Mesenchymal stem cell (in vitro differentiated cells and primary cell): ENCODE measurements at regions not wholly inside any gene's neighbourhood (a gene's known extent, or its start where the extent isn't known, plus 50 kb on each side); places are given as distances from the start of the nearest gene placed in this dataset.

Experiments used
- DNase-seq: peaks from one replicate; pipeline ENCODE4 v3.0.0-alpha.2; 2013
- H2AFZ ChIP-seq: one replicate; pipeline ENCODE4 v1.6.1; 2013; ENCODE audit warnings: low read depth, mild to moderate bottlenecking, control low read depth, inconsistent platforms, low read length, moderate library complexity
- H2AK5ac ChIP-seq: 2 replicates; pipeline ENCODE4 v1.6.1; 2013; ENCODE audit warnings: low read length, moderate library complexity, mild to moderate bottlenecking, inconsistent platforms; ENCODE audit not compliant: severe bottlenecking
- H2BK120ac ChIP-seq: one replicate; pipeline ENCODE4 v1.6.1; 2013; ENCODE audit warnings: low read depth, mild to moderate bottlenecking, inconsistent platforms, low read length, moderate library complexity
- H2BK12ac ChIP-seq, 2 experiments: one replicate each; pipeline ENCODE4 v1.6.1; 2013; ENCODE audit warnings: inconsistent platforms in 2 of 2, low read length in 2 of 2, mild to moderate bottlenecking in 2 of 2, moderate library complexity in 2 of 2, control low read depth in 1 of 2
- H2BK15ac ChIP-seq: one replicate; pipeline ENCODE4 v1.6.1; 2013; ENCODE audit warnings: mild to moderate bottlenecking, low read depth, inconsistent platforms; ENCODE audit not compliant: poor library complexity, severe bottlenecking
- H2BK5ac ChIP-seq: 2 replicates; pipeline ENCODE4 v1.6.1; 2013; ENCODE audit warnings: low read depth, mild to moderate bottlenecking, low read length, control low read depth, inconsistent platforms; ENCODE audit not compliant: poor library complexity, severe bottlenecking
- H3K14ac ChIP-seq, 2 experiments: one replicate each; pipeline ENCODE4 v1.6.1; 2013; ENCODE audit warnings: inconsistent platforms in 2 of 2, low read length in 2 of 2, control low read depth in 1 of 2, mild to moderate bottlenecking in 1 of 2, moderate library complexity in 1 of 2
- H3K18ac ChIP-seq, 2 experiments: one replicate each; pipeline ENCODE4 v1.6.1; 2013; ENCODE audit warnings: inconsistent platforms in 2 of 2, low read length in 2 of 2, control low read depth in 1 of 2, low read depth in 1 of 2, mild to moderate bottlenecking in 1 of 2
- H3K23ac ChIP-seq, 2 experiments: one replicate each; pipeline ENCODE4 v1.6.1; 2013; ENCODE audit warnings: inconsistent platforms in 2 of 2, low read length in 2 of 2, mild to moderate bottlenecking in 2 of 2, moderate library complexity in 2 of 2, control low read depth in 1 of 2
- H3K27ac ChIP-seq: 2 replicates; pipeline ENCODE4 v1.5.1; 2013; ENCODE audit warnings: mild to moderate bottlenecking, moderate library complexity, low read length, control low read depth, inconsistent platforms; ENCODE audit not compliant: poor library complexity, severe bottlenecking
- H3K27me3 ChIP-seq, 2 experiments: 2 replicates each; pipeline versions ENCODE4 v1.6.1 to v1.7.0; 2013; ENCODE audit warnings: low read length in 2 of 2, mild to moderate bottlenecking in 2 of 2, moderate library complexity in 2 of 2, control low read depth in 1 of 2, inconsistent platforms in 1 of 2; ENCODE audit not compliant: control insufficient read depth in 1 of 2, insufficient read depth in 1 of 2
- H3K36me3 ChIP-seq, 2 experiments: 2 replicates each; pipeline versions ENCODE4 v1.6.1 to v1.7.0; 2013; ENCODE audit warnings: low read length in 2 of 2, control low read depth in 1 of 2, inconsistent platforms in 1 of 2, low read depth in 1 of 2, mild to moderate bottlenecking in 1 of 2; ENCODE audit not compliant: insufficient read depth in 2 of 2, control insufficient read depth in 1 of 2
- H3K4ac ChIP-seq, 2 experiments: one replicate each; pipeline ENCODE4 v1.6.1; 2013; ENCODE audit warnings: inconsistent platforms in 2 of 2, low read length in 2 of 2, mild to moderate bottlenecking in 2 of 2, moderate library complexity in 2 of 2, control low read depth in 1 of 2, low read depth in 1 of 2
- H3K4me1 ChIP-seq: 2 replicates; pipeline ENCODE4 v1.6.1; 2013; ENCODE audit warnings: low read depth, low read length, control low read depth; ENCODE audit not compliant: control insufficient read depth, insufficient read depth
- H3K4me2 ChIP-seq: 2 replicates; pipeline ENCODE4 v1.6.1; 2013; ENCODE audit warnings: low read length, mild to moderate bottlenecking, inconsistent platforms; ENCODE audit not compliant: poor library complexity, severe bottlenecking
- H3K4me3 ChIP-seq, 2 experiments: 2 replicates each; pipeline versions ENCODE4 v1.5.1 to v1.7.0; 2013; ENCODE audit warnings: low read length in 2 of 2, mild to moderate bottlenecking in 2 of 2, control low read depth in 1 of 2, low read depth in 1 of 2; ENCODE audit not compliant: insufficient read depth in 1 of 2
- H3K79me1 ChIP-seq: replicated peaks from 2 replicates; pipeline ENCODE4 v1.6.1; 2013; ENCODE audit warnings: mild to moderate bottlenecking, control low read depth, low read length, inconsistent platforms; ENCODE audit not compliant: poor library complexity, severe bottlenecking
- H3K9ac ChIP-seq: 2 replicates; pipeline ENCODE4 v1.7.0; 2013; ENCODE audit warnings: mild to moderate bottlenecking, low read length, moderate library complexity
- H3K9me3 ChIP-seq: 2 replicates; pipeline ENCODE4 v1.7.0; 2013; ENCODE audit warnings: mild to moderate bottlenecking, low read length; ENCODE audit not compliant: control insufficient read depth
- H4K8ac ChIP-seq: one replicate; pipeline ENCODE4 v1.6.1; 2013; ENCODE audit warnings: inconsistent platforms, mild to moderate bottlenecking, low read length, moderate library complexity
- H4K91ac ChIP-seq: one replicate; pipeline ENCODE4 v1.6.1; 2013; ENCODE audit warnings: mild to moderate bottlenecking, low read length, inconsistent platforms
- WGBS: methylation state at CpG from one replicate; pipeline ENCODE4 v1.1.7; 2013; ENCODE audit warnings: mixed read lengths; 5-methylcytosine and 5-hydroxymethylcytosine counted together

DNA sequence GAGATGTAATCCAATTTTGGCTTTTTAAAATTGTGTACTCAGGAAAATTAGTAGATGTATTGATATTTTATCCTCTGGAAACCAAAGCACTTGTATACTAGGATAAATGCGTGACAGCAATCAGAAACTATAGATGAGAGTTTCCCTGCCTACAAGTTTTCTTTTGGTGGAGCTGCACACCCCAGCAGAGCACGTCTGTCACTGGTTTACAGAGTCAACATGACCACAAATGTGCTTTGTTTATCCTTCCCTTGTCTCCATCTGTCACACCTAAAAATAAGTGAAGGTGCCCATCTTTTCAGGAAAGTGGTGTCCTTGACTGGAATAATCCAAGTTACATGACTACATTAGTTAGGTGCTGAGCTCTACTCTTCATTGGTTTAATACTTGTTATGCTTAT is 210.4 kb upstream of the DSEL start:
- Histone ChIP-seq H3K36me3 (no peaks in the 10 kb centered on the region), H2BK5ac (no peak overlapping the region), H3K4me3 (no peak overlapping the region), H4K8ac (no peak overlapping the region), H3K18ac (no peak overlapping the region), H2BK12ac (no peak overlapping the region), H3K27ac (no peak overlapping the region), H3K9ac (no peak overlapping the region), H3K4ac (no peak overlapping the region), H2AFZ (no peak overlapping the region), H2BK120ac (no peak overlapping the region), H2BK15ac (no peak overlapping the region), H2AK5ac (no peak overlapping the region), H3K79me1 (no peaks in the 10 kb centered on the region), H3K4me1 (no peaks in the 10 kb centered on the region), H3K14ac (no peak overlapping the region), H4K91ac (no peak overlapping the region), H3K4me2 (no peak overlapping the region), H3K9me3 (no peaks in the 10 kb centered on the region), H3K23ac (no peak overlapping the region), H3K27me3 (no peaks in the 10 kb centered on the region)
- WGBS: 91% methylated on average over 1 of the region's 2 CpGs
- no peak for DNase-seq

GRCh38 chr18:67717800-67718199 is 201.3 kb upstream of the DSEL start:
- no peak overlapping the region for H3K18ac ChIP-seq
- H3K23ac ChIP-seq: no peak overlapping the region
- no peak overlapping the region for H2AFZ ChIP-seq
- H3K4ac ChIP-seq: no peak overlapping the region
- no peak overlapping the region for H3K4me2 ChIP-seq
- H4K91ac ChIP-seq: no peak overlapping the region
- 81% methylated on average over 8 of the region's 8 CpGs for WGBS
- DNase-seq: no peak
- H3K4me3 ChIP-seq: no peak overlapping the region
- no peaks in the 10 kb centered on the region for H3K27me3 ChIP-seq
- H3K9me3 ChIP-seq: no peaks in the 10 kb centered on the region
- H2AK5ac ChIP-seq: no peak overlapping the region
- H3K36me3 ChIP-seq: no peaks in the 10 kb centered on the region
- H3K9ac ChIP-seq: no peak overlapping the region
- H3K27ac ChIP-seq: no peak overlapping the region
- no peaks in the 10 kb centered on the region for H3K4me1 ChIP-seq
- H2BK15ac ChIP-seq: no peak overlapping the region
- H4K8ac ChIP-seq: no peak overlapping the region
- no peak overlapping the region for H3K14ac ChIP-seq
- no peak overlapping the region for H2BK5ac ChIP-seq
- no peak overlapping the region for H2BK120ac ChIP-seq
- H2BK12ac ChIP-seq: no peak overlapping the region
- H3K79me1 ChIP-seq: no peaks in the 10 kb centered on the region

GRCh38 chr18:67715567-67715966 is 199.0 kb upstream of the DSEL start:
- Histone ChIP-seq H3K18ac (no peak overlapping the region), H3K27me3 (no peaks in the 10 kb centered on the region), H3K9me3 (no peaks in the 10 kb centered on the region), H2BK5ac (no peak overlapping the region), H2BK120ac (no peak overlapping the region), H3K4me1 (no peaks in the 10 kb centered on the region), H3K4ac (no peak overlapping the region), H2AFZ (no peak overlapping the region), H4K91ac (no peak overlapping the region), H3K14ac (no peak overlapping the region), H3K4me2 (no peak overlapping the region), H3K36me3 (no peaks in the 10 kb centered on the region), H2BK12ac (no peak overlapping the region), H4K8ac (no peak overlapping the region), H3K9ac (no peak overlapping the region), H3K23ac (no peak overlapping the region), H2AK5ac (no peak overlapping the region), H3K79me1 (no peaks in the 10 kb centered on the region), H3K27ac (no peak overlapping the region), H2BK15ac (no peak overlapping the region), H3K4me3 (no peak overlapping the region)
- DNase-seq: no peak
- 59% methylated on average over 1 of the region's 2 CpGs for WGBS

GRCh38 chr18:67710639-67711038 is 194.1 kb upstream of the DSEL start:
- H3K9ac ChIP-seq: no peak overlapping the region
- H4K91ac ChIP-seq: no peak overlapping the region
- H2AFZ ChIP-seq: no peak overlapping the region
- no peak overlapping the region for H2AK5ac ChIP-seq
- H3K79me1 ChIP-seq: no peaks in the 10 kb centered on the region
- no peak overlapping the region for H3K18ac ChIP-seq
- no peaks in the 10 kb centered on the region for H3K27me3 ChIP-seq
- H2BK120ac ChIP-seq: no peak overlapping the region
- no peak overlapping the region for H4K8ac ChIP-seq
- no peak overlapping the region for H3K4ac ChIP-seq
- H3K4me3 ChIP-seq: no peak overlapping the region
- H3K14ac ChIP-seq: no peak overlapping the region
- H3K4me1 ChIP-seq: no peaks in the 10 kb centered on the region
- no peak overlapping the region for H2BK5ac ChIP-seq
- no peak overlapping the region for H3K23ac ChIP-seq
- H2BK15ac ChIP-seq: no peak overlapping the region
- H3K4me2 ChIP-seq: no peak overlapping the region
- H2BK12ac ChIP-seq: no peak overlapping the region
- no peaks in the 10 kb centered on the region for H3K36me3 ChIP-seq
- no peak for DNase-seq
- WGBS: 60% methylated on average over 1 of the region's 2 CpGs
- H3K9me3 ChIP-seq: no peaks in the 10 kb centered on the region
- H3K27ac ChIP-seq: no peak overlapping the region
